Motor neuron (in vitro differentiated cells): ENCODE measurements at regions not wholly inside any gene's neighbourhood (a gene's known extent, or its start where the extent isn't known, plus 50 kb on each side); places are given as distances from the start of the nearest gene placed in this dataset.

Experiments used
- ATAC-seq, 8 experiments: fragments of 200-7000 bp; cut with Tn5 transposase; replicated peaks in 6 of 8; 2 replicates each; pipeline ENCODE4 v1.8.0; 2021; ENCODE audit warnings: mild to moderate bottlenecking in 8 of 8, moderate library complexity in 8 of 8
- H3K27ac ChIP-seq, 2 donors: fragments of 250-450 bp; sonication (Bioruptor Pico); 2 replicates each; pipeline ENCODE4 v1.9.0; 2021; ENCODE audit warnings: antibody characterized with exemption in 2 of 2, mild to moderate bottlenecking in 2 of 2, moderate library complexity in 1 of 2
- H3K4me1 ChIP-seq, 2 donors: fragments of 250-450 bp; sonication (Bioruptor Pico); replicated peaks in 1 of 2; 2 replicates each; pipeline ENCODE4 v1.6.1; 2021; ENCODE audit warnings: antibody characterized with exemption in 2 of 2, mild to moderate bottlenecking in 2 of 2, moderate library complexity in 1 of 2
- H3K4me3 ChIP-seq, 5 donors: fragments of 250-450 bp; sonication (Bioruptor Pico); 2 replicates each; pipeline ENCODE4 v1.9.0; 2021; ENCODE audit warnings: antibody characterized with exemption in 5 of 5, mild to moderate bottlenecking in 5 of 5, moderate library complexity in 4 of 5
- WGBS, 10 experiments: fragments of 450-650 bp; shearing (Covaris generic); methylation state at CpG; one replicate each; pipeline ENCODE4 v1.0.0; 2022; 5-methylcytosine and 5-hydroxymethylcytosine counted together
- in situ Hi-C, 9 experiments: fragments of 400-800 bp; cut with MboI; loops; one replicate each; pipeline ENCODE4 v1.15.0; 2021; ENCODE audit warnings: low sequenced_read_pairs in 9 of 9, low pct_unique_long_range_greater_than_20kb in 2 of 9; ENCODE audit not compliant: unreplicated experiment in 9 of 9

DNA sequence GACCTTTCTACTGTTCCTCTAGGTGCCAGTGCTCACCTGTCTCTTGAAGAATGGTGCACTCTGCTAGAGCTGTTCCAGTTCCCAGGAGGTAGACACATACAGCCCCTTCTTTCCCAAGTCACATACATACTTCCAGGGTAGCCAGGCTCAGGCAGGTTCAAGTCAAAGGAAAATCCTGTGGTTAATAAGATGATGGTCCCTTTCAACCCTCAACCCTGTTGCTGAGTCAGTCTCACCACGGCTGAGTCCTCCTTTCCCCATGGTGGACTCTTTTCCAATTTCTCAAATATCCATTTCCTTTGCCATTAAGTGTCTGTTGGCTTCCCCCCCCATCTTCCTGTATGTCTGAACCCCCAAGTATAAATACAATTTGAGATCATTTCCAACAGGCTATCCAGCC is 56.1 kb upstream of the ACAN start:
- Histone ChIP-seq H3K4me1 (no peaks in the 10 kb centered on the region), H3K4me3 (no peak overlapping the region), H3K27ac (no peak overlapping the region)
- no peak for ATAC-seq
- WGBS, 10 experiments, result 0 to 100% (median 40%) methylated on average over 1 of the region's 1 CpG; no CpG with 5 or more reads in 3 of the 10 experiments
- in situ Hi-C loops, result no loop called here

DNA sequence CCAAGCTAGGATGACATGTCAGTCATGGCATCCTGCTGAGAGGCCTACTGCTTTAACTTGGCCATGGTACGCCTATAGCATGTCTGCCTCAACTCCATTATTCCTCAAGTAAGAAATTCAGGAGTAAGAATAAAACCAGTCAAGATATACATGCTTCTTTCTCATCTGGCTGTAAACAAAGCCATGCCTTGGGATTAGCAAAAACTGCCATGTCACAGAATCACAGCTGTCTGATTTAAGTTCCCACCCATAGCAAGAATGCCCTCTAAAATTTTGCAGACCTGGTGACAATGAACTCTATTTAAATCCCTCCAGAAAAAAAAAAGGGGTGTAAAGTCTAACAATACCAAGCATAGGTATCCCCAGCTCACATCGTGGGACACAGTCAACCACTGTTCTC is 55.6 kb upstream of the ACAN start:
- in situ Hi-C loops, result no loop called here
- 50 to 92% (median 67%) methylated on average over 1 to 2 of the region's 2 CpGs; no CpG with 5 or more reads in 3 of the 10 experiments for WGBS, 10 experiments
- Histone ChIP-seq H3K4me3 (no peak overlapping the region), H3K27ac (no peak overlapping the region), H3K4me1 (no peaks in the 10 kb centered on the region)
- ATAC-seq, result peak in 1 of 8 experiments; percentile 47

DNA sequence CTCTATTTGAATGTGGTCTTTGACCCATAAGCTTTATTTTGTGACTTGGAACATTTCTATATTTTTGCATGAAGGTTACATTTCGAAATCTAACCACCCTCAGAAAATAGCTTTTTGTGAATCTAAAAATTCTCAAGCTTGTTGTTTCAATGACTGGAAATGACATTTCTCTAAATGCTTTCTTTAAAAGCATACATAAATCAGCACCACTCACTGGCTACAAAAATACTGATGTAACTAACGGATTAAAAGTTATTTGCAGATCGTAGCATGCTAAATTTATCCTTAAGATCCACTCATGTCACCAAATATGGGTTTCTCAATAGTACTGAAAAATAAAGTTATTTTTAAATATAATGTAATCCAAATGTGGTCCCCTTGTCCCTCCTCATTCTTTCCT is 55.2 kb upstream of the ACAN start:
- no peaks in the 10 kb centered on the region for H3K4me1 ChIP-seq
- WGBS, 10 experiments, result 0 to 100% (median 58%) methylated on average over 1 to 3 of the region's 3 CpGs; no CpG with 5 or more reads in 1 of the 10 experiments
- ATAC-seq, result no peak
- no peak overlapping the region for H3K4me3 ChIP-seq
- in situ Hi-C loops, result no loop called here
- H3K27ac ChIP-seq, result no peak overlapping the region

DNA sequence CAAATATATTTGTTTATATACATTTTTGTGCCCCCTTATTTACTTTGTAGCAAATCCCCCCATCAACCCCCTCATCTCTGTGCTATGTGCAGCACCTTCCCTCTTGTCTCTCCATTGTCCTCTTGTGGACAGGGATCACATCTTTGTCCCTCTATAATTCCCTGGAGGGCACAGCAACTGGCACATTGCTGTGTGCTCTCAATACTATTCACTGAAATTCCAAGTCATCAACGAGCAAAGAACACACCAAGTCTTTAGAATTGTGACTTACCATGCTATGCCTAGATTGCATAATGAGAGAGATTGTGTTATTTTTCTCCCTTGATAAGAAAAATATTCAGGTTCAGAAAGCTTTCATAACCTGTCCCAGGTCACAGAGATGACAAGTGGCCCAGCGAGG is 54.6 kb upstream of the ACAN start:
- Histone ChIP-seq H3K27ac (no peak overlapping the region), H3K4me3 (no peak overlapping the region), H3K4me1 (no peaks in the 10 kb centered on the region)
- in situ Hi-C loops, result no loop called here
- no peak for ATAC-seq
- WGBS, 10 experiments, result 33 to 89% (median 63%) methylated on average over 1 to 2 of the region's 2 CpGs; no CpG with 5 or more reads in 1 of the 10 experiments

DNA sequence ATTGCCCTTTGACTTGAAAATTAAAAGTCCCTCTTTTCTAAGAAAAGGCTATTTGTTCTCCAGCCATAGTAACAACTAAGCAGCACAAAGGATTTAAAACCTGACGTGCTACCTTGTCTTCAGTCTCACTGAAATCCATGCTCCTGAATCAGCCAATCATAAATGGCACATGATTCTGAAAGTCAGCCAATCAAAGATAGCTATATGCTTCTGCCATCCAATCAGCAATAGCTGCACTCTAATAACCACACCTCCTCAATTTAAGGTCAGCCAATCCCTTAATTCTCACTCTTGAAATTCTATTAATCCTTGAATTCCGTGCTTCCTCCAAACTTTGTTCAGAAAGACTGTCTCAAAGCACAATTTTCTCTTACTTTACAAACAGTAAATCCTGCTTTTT is 53.5 kb upstream of the ACAN start:
- no peaks in the 10 kb centered on the region for H3K4me1 ChIP-seq
- in situ Hi-C loops, result no loop called here
- no peak for ATAC-seq
- H3K4me3 ChIP-seq, result no peak overlapping the region
- no peak overlapping the region for H3K27ac ChIP-seq
- 40 to 94% (median 77%) methylated on average over 2 of the region's 2 CpGs; no CpG with 5 or more reads in 1 of the 10 experiments for WGBS, 10 experiments

DNA sequence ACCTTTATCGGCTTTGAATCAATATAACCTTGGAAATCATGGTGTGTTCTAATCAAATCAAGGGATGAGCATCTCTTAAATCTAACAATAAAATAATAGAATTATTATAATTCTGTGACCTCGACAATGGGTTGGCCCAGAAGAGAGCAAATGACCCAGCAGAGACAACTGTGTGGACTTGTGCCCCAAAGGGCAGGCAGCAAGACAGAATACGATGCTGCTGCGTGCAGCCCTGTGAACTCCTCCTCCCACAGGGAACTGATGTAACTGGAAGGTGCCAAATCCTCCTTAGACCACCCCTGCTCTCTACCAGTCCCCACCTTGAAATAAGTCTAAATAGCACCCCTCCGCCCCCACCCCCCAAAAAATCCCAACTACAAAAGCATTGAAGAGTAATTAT is 50.7 kb upstream of the ACAN start:
- Histone ChIP-seq H3K4me3 (no peak overlapping the region), H3K4me1 (no peaks in the 10 kb centered on the region), H3K27ac (no peak overlapping the region)
- no peak for ATAC-seq
- WGBS, 10 experiments, result 43 to 100% (median 60%) methylated on average over 1 to 4 of the region's 5 CpGs; no CpG with 5 or more reads in 2 of the 10 experiments
- in situ Hi-C loops, result no loop called here

DNA sequence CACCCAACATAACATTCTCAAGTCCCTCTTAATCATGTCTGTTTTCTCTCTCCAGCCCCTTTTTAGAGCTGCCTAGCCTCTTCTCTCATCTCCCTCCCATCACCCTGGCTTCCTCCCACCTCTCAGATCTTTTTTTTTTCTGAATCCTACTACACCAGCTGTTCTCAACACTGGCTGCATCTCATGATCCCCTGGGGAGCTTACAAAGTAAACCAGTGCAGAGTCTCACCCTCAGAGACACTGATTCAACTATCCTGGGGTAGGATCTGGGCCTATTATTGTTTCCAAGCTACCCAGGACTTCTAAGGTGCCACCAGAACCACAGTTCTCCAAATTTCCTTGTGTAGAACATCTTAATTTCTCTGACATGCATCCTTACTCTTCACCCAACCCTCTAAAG is 50.3 kb upstream of the ACAN start:
- ATAC-seq, result peak in 1 of 8 experiments; percentile 31
- in situ Hi-C loops, result no loop called here
- Histone ChIP-seq H3K27ac (no peak overlapping the region), H3K4me3 (no peak overlapping the region), H3K4me1 (no peaks in the 10 kb centered on the region)
